ENCODE measurements at regions not wholly inside any gene's neighbourhood (a gene's known extent, or its start where the extent isn't known, plus 50 kb on each side); places are given as distances from the start of the nearest gene placed in this dataset.

- no peak for DNase-seq
Observed at GRCh38 chr2:120401275-120402066, 55.5 kb downstream of the INHBB start.

DNA sequence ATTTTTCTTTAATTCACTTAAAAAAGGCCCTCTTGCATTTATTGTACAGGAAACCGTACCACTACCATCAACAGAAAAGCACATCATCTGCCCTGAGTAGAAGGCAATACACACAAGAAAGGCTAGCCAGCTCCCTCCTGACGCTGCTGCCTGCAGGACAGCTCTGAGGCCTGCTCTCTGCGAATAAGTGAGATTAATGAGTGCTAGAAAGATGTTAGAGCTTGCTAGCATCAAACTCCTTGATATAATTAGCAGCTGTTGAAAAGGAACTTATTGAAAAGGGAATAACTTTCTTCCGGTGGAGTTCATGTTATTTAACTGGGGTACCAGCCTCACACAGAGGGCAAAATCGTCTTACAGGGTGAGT, 56.1 kb downstream of the INHBB start:
- DNase-seq: no peak

DNA sequence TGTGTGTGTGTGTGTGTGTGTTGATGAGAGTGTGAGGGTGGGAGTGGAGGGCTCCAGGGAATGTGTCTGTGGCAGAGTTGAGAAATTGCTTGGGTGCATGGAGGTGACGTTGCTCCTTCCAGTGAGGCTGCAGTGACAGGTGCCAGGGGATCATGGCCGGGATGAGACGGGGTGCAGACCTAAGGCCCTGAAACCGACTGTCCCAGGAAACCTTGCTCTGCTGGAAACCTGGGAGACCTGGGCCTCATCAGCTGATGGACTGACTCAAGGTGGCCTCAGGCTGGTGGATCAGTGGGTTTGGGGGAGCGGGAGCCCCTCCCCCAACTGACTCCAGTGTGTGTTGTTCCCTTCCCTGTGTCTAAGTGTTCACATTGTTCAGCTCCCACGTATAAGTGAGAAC, 56.6 kb downstream of the INHBB start:
- DNase-seq: no peak

- no peak for DNase-seq
Observed at GRCh38 chr2:120403261-120403660, 57.3 kb downstream of the INHBB start.

- DNase-seq: no peak
Observed at GRCh38 chr2:120403676-120404075, 57.7 kb downstream of the INHBB start.

- no peak for DNase-seq
Observed at GRCh38 chr2:120404274-120404673, 58.3 kb downstream of the INHBB start.

DNA sequence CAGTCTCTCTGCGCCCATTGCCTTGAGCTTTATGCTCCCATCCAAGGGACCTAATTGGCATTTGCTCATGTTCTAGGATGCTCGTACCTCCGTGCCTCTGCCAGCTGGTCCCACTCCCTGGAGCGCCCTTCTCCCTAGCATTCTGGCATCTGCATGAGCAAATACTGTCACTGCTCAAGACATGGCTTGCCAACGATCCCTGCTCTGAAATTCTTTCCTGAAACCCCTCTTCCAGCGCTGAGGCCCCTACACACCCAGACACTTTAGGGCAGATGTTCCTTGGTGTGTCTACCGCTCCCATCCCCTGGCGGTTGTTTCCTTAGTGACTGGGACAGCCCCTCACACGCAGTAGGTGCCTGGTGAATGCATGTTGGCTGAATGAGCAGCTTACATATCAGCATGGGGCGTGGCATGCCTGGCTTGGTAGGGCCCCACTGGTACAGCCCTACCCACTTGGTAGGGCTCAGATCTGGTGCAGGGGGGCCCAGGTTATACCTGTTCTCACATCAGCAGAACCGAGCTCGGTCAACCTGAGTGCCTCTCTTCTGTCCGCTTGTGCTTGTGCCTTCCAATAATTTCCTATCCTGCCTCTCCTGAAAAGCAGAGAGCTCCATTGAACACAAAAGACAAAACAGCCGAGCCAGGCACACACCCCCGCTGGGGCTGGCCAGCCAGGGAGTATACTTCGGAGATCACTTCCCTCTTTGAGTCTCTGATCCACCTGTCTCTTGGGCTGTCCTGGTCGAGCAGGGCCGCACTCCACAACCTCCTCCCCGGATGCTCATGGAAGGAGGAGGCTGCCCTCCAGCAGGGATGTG, 59.2 kb downstream of the INHBB start:
- no peak for DNase-seq

DNA sequence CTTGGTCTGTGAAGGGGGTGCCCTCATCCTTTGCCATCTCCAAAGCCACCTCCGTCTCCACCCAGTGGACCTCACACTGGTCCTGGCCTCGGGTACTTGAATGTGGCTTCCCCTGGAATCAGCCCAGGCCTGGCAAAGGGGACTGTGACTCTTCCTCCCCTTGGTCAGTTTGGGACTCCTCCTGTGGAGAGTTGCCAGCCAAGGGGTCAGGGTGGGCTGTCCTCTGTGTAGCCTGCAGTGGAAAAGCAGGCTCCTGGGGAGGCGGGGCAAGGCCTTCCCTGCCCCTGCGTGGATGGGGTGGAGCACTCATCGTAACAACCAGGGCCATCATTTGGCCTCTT, 59.8 kb downstream of the INHBB start:
- DNase-seq: no peak

DNA sequence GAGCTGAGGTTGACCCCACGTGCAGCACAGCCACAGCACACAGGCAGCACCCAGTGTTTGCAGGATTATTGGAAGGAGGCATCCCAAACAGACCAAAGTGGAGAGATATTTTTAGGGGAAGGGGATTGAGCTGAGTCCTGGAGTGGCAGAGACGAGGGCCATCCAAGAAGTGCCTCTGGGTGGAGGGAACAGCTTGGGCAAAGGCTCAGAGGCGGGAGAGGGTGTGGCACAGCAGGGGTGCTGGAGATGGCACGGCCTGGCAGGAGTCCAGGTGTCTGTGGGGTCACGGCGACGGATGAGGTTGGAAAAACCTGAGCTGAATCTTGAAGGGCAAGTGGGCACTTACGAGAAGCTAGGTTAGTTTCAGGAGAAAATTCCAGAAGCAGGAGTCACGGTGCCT, 60.6 kb downstream of the INHBB start:
- DNase-seq: no peak

GRCh38 chr2:120410487-120410886, 64.6 kb downstream of the INHBB start:
- DNase-seq: no peak

- DNase-seq: no peak
Observed at GRCh38 chr2:120415060-120415459, 69.1 kb downstream of the INHBB start.

DNA sequence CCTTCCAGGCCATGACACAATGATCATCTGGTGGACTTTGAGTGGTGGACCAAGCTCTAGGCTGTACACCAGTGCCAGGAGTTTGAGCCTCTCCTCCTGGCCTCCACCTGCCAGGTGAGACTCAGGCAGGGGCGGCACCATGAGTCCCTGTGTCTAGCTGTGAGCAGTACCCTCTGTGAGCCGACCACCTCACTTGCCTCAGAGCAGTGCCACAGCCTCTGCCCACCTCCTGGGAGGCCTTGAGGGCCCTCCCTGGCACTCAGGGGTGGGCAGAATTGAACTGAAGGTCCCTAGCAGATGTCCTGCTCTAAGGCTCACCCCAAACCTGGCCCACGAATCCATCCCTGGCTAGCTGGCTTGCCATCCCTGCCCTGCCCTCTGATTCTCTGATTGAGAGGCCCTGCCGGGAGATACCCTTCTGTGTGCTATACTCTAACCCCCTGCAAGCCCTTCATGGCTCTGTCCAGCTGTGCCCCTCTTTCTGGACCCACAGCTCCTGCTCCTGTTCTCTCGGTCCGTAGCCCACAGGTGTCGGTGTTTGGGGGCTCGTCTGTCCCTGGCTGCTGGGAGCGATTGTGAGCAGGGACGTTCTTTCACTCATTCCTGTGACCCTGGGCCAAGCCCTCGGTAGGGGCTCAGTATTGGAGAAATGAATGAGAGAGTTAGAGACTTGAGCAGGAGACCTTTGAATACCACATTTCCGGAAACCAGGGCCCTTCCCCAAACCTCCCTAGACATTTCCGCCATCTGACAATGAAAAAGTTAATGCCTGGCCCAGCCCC, 70.0 kb downstream of the INHBB start:
- no peak for DNase-seq

DNA sequence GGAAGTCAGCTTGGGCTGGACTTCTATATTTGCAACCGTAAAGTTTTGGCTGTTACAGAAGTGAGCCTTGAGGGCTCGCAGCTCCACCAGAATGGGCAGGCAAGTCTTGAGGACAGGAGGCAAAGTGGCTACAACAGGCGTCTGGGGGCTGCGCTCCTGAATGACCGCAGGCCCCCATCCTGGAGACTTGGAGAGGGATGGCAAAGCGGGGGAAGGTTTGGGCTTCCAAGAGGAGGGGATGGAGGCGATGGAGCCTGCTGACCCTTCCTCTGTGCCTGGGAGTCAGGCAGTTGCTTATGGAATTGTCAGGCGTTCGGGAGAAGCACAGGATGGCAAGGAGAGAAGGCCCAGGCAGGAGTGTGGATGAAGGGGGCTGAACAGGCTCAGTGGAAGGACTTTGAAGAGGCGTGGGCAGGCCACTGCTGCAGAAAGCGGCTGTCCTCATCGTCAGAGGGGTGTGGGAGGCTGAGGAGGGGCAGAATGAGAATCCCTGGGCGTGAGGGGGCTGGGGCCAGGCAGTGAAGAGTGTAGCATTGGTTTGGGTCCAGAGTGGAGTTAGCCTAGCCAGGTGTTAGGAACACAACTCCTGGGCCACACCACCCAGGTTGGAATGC, 72.3 kb downstream of the INHBB start:
- DNase-seq: no peak

DNA sequence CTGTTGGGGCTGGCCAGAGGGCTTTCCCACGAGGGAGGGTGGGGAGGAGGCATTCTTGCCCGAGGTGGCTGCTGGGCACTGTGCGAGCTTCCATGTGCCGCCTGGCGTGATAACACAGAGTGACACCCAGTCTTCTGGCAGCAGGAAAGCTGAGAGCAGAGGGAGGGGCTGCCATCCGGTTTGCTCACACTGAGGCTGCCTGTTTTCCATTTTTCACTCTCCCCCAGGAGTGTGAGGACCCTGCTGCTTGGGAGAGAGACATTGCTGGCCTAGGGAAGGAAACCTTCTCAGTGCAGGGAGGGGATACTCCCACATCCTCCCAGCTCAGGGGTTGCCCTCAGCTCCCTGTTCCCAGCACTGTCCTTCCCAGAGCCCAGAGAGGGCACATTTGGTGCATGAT, 73.1 kb downstream of the INHBB start:
- DNase-seq: no peak

- DNase-seq: no peak
Observed at GRCh38 chr2:120419955-120420354, 74.0 kb downstream of the INHBB start.

- no peak for DNase-seq
Observed at GRCh38 chr2:120421126-120421829, 75.3 kb downstream of the INHBB start.

DNA sequence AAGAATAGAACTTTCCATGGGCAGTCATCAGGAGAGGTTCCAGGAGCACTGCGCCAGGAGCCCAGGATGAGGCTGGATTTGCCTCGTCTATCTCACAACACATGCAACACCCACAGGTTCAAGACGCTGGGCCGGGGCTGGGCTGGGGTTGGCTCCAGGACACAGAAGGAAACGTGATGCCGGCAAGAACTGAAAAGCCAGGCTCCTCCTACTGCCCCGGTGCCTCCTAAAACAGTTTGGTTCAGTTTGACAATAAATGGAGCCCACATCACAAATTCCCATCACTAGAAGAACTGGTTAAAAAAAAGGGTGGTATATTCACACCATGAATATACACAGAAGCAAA, 75.9 kb downstream of the INHBB start:
- no peak for DNase-seq

DNA sequence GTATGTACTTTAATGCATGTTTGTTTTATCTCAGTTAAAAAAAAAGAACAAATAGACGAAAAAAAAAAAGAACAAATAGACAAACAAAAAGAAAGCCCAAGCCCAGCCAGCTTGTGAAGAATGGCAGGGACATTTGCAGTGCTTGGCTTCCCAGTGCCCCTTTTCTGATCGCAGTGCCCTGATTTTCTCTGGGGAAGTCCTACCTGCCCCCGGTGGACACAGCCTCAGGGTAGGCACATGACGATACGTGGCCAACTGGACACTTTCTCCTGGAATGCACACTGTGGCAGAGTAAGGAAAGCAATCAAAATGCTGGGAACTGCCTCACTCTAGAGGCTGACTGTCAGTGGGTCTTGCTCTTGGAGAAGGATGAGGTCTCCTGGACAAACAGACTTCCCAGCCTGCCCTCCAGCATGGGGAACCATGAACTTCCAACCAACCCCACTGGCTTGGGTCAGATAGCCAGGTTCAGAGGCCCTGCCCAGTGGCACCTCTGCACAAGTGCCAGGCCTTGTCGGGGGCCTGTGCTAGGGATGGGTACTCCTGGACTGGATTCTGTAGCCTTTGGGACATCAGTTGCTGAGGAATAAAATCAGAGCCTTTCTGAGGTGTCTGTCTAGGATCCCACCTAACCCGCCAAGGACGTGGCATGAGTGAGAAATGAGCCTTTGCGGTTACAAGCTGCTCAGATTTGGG, 76.7 kb downstream of the INHBB start:
- no peak for DNase-seq

- DNase-seq: no peak
Observed at GRCh38 chr2:120423167-120423943, 77.4 kb downstream of the INHBB start.

DNA sequence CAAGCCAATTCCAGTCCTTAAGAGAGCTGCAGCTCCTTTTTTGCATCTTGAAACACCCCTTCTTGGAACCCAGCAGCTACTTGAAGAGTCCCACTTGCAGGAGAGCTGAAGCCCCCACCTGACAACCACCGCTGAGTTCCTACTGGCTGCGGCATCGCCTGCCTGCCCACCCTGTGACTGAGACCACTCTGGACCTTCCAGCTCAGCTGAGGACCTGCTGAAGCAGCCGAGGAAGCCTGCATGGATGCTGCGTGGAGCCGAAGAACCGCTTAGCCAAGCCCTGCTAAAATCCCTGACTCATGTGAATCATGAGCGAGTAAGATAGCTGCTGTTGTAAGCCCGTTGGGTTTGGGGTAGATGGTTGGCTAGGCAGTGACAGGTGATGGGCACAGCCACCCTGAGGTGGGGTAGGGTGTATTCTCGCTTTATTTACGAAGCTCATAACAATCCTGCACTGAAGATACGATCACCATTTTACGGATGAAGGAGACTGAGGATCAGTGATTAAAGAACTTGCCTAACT, 78.4 kb downstream of the INHBB start:
- DNase-seq: no peak

DNA sequence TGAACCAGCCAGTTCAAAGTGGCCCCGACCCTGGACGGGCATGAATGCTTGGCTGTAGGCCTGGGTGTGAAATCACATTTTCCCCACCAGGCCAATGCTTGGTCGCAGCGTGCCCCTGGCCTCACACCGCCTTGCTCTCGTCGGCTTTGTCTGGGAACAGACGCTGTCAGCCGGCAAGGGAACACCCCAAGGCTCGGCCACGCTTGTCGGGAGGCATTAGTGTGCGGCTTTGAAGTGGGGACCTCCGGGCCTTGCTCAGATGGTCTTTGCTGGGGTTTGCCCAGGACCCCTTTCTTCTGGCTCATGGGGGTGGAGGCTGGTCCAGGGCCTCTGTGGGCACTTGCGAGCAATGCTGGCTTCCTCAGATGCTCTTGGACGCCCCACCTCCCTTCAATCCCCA, 79.1 kb downstream of the INHBB start:
- no peak for DNase-seq
